Heart right ventricle (tissue), 16 donors: ENCODE measurements at regions not wholly inside any gene's neighbourhood (a gene's known extent, or its start where the extent isn't known, plus 50 kb on each side); places are given as distances from the start of the nearest gene placed in this dataset.
"Not testable (repeated sequence)": the region's sequence is repeated elsewhere in the genome, so short reads cannot be mapped to it uniquely, and the experiment has no call there.

ENCODE experiments used
- ATAC-seq, 8 donors: fragments of 200-7000 bp; cut with Tn5 transposase; one replicate each; pipeline ENCODE4 v1.9.1; 2020; ENCODE audit warnings: mild to moderate bottlenecking in 8 of 8, moderate library complexity in 8 of 8, moderate number of reproducible peaks in 1 of 8
- DNase-seq, 2 donors: peaks; one replicate each; pipeline ENCODE4 v3.0.0-alpha.2; 2020
- H3K27ac ChIP-seq, 10 donors: fragments of 200-600 bp; sonication (generic) in 2 of 10; one replicate each; pipeline versions ENCODE4 v1.5.0 to v1.8.0; 2020 to 2022; ENCODE audit warnings: mild to moderate bottlenecking in 3 of 10
- H3K27me3 ChIP-seq, 7 donors: fragments of 200-600 bp; one replicate each; pipeline ENCODE4 v1.8.0; 2021 to 2022; ENCODE audit warnings: mild to moderate bottlenecking in 2 of 7
- H3K36me3 ChIP-seq, 9 donors: fragments of 200-600 bp; sonication (generic) in 1 of 9; one replicate each; pipeline versions ENCODE4 v1.5.0 to v1.8.0; 2020 to 2022; ENCODE audit warnings: mild to moderate bottlenecking in 2 of 9
- H3K4me1 ChIP-seq, 9 donors: fragments of 200-600 bp; sonication (generic) in 1 of 9; one replicate each; pipeline versions ENCODE4 v1.5.0 to v1.8.0; 2020 to 2022; ENCODE audit warnings: mild to moderate bottlenecking in 4 of 9
- H3K4me3 ChIP-seq, 10 donors: fragments of 200-600 bp; sonication (generic) in 2 of 10; one replicate each; pipeline versions ENCODE4 v1.5.0 to v1.8.0; 2020 to 2022; ENCODE audit warnings: mild to moderate bottlenecking in 7 of 10, moderate library complexity in 2 of 10
- H3K9me3 ChIP-seq, 11 donors: fragments of 200-600 bp in 10 of 11; sonication (generic) in 2 of 11; one replicate each; pipeline versions ENCODE4 v1.5.0 to v1.8.0; 2013 to 2022; ENCODE audit warnings: mild to moderate bottlenecking in 2 of 11, control low read depth in 1 of 11, moderate library complexity in 1 of 11
- CTCF ChIP-seq, 9 donors: fragments of 200-600 bp; sonication (generic) in 2 of 9; IDR thresholded peaks; one replicate each; pipeline versions ENCODE4 v1.5.0 to v1.8.0; 2021 to 2022; ENCODE audit warnings: antibody characterized with exemption in 9 of 9, mild to moderate bottlenecking in 5 of 9, moderate library complexity in 1 of 9
- WGBS, 2 donors: extraction: QIAGEN DNeasy Blood & Tissue Kit; methylation state at CpG; one replicate each; pipeline ENCODE4 v1.1.7; 2013; ENCODE audit warnings: inconsistent platforms in 1 of 2; 5-methylcytosine and 5-hydroxymethylcytosine counted together
- intact Hi-C, 10 donors: fragments of 100-400 bp; cut with DNase I; formaldehyde crosslinking; loops; one replicate each; pipeline versions ENCODE4 v1.11.1 to v1.14.2; 2022
- donor health status: Arrhythmogenic right ventricular cardiomyopathy.
- donor health status: ischemic (EF 13 %, LVEDD 7.1; RV severe dilation, severe dysfunction).
- donor health status: healthy with polysubstance abuse.
- donor health status: DM: no; HTN: yes; CAD: no.
- donor health status: DM: no; HTN: no; CAD: no.
- donor health status: ischemic (EF 25% LVEDD 6.9; RV normal size, moderate dysfunction).
- donor health status: ischemic (EF 25% LVEDD 5.7; RV mildly dilated, moderate dysfunction).
- donor health status: healthy.
- donor health status: DM: yes; HTN: yes; CAD: no.
- donor health status: Ischemic cardiomyopathy.
- donor health status: ischemic (EF 35%, LVEDD 5.7; RV mildly dilated, moderate dysfunction).
- donor health status: nonischemic (EF 11% LVEDD 7.7; RV severe dilation, severe dysfunction).
- donor health status: DM: yes; HTN: yes; CAD: no.
- donor health status: PGD.
- donor health status: ischemic (EF 29% LVEDD 5.4; RV normal size, mild dysfunction).
- donor health status: nonischemic (EF 23%, LVEDD 6.1; RV moderate dilation, normal function).

GRCh38 chr10:106267591-106267990, 896.9 kb downstream of the SORCS1 start:
- H3K36me3 ChIP-seq = no peaks in the 10 kb centered on the region
- no peak for ATAC-seq
- no peak for DNase-seq
- no peaks in the 10 kb centered on the region for H3K27me3 ChIP-seq
- no peak overlapping the region for H3K4me3 ChIP-seq
- WGBS, 2 donors = 80 to 88% methylated on average over 13 of the region's 13 CpGs
- no peak for TF ChIP-seq CTCF (IDR thresholded peaks at IDR 0.05)
- no peaks in the 10 kb centered on the region for H3K9me3 ChIP-seq
- H3K4me1 ChIP-seq = no peaks in the 10 kb centered on the region
- intact Hi-C loops = loop anchor here in 1 of 10 donors (5.0 kb wide), 1 partner anchor 1550 kb away; no protein-coding TSS in a partner anchor
- no peak overlapping the region for H3K27ac ChIP-seq

- not testable (repeated sequence) for H3K36me3 ChIP-seq, ATAC-seq, H3K4me1 ChIP-seq
These were observed 907.1 kb downstream of the SORCS1 start for GRCh38 chr10:106257432-106257831.

GRCh38 chr10:106255111-106255678, 909.3 kb downstream of the SORCS1 start:
- H3K4me3 ChIP-seq = no peak overlapping the region
- H3K27me3 ChIP-seq = no peaks in the 10 kb centered on the region
- TF ChIP-seq CTCF (IDR thresholded peaks at IDR 0.05) = no peak
- no peaks in the 10 kb centered on the region for H3K4me1 ChIP-seq
- no peaks in the 10 kb centered on the region for H3K36me3 ChIP-seq
- no peak for ATAC-seq
- H3K27ac ChIP-seq = no peak overlapping the region
- DNase-seq = no peak
- H3K9me3 ChIP-seq = no peaks in the 10 kb centered on the region
- WGBS, 2 donors = 75 to 79% methylated on average over 6 of the region's 6 CpGs
- intact Hi-C loops = no loop called here

More at GRCh38 chr10:106257432-106257831, 907.1 kb downstream of the SORCS1 start:
- H3K27ac ChIP-seq, H3K27me3 ChIP-seq, intact Hi-C loops, H3K4me3 ChIP-seq, DNase-seq, H3K9me3 ChIP-seq: not testable (repeated sequence)
- 70 to 82% methylated on average over 6 of the region's 6 CpGs for WGBS, 2 donors

GRCh38 chr10:106254071-106254470, 910.4 kb downstream of the SORCS1 start:
- intact Hi-C loops = no loop called here
- ATAC-seq = no peak
- DNase-seq = no peak
- Histone ChIP-seq H3K4me3 (no peak overlapping the region), H3K9me3 (no peaks in the 10 kb centered on the region), H3K27me3 (no peaks in the 10 kb centered on the region), H3K27ac (no peak overlapping the region), H3K36me3 (no peaks in the 10 kb centered on the region), H3K4me1 (no peaks in the 10 kb centered on the region)
- 76 to 81% methylated on average over 7 of the region's 7 CpGs for WGBS, 2 donors
- TF ChIP-seq CTCF (IDR thresholded peaks at IDR 0.05) = no peak

- H3K4me3 ChIP-seq = no peak overlapping the region
- TF ChIP-seq CTCF (IDR thresholded peaks at IDR 0.05) = no peak
- H3K27ac ChIP-seq = no peak overlapping the region
- ATAC-seq (no peak), DNase-seq (no peak)
- no peaks in the 10 kb centered on the region for H3K4me1 ChIP-seq
- intact Hi-C loops = no loop called here
- H3K27me3 ChIP-seq = no peaks in the 10 kb centered on the region
- no peaks in the 10 kb centered on the region for H3K36me3 ChIP-seq
- no peaks in the 10 kb centered on the region for H3K9me3 ChIP-seq
These were observed 912.0 kb downstream of the SORCS1 start for GRCh38 chr10:106252541-106252940.
